ENCODE measurements at regions not wholly inside any gene's neighbourhood (a gene's known extent, or its start where the extent isn't known, plus 50 kb on each side); places are given as distances from the start of the nearest gene placed in this dataset.

DNA sequence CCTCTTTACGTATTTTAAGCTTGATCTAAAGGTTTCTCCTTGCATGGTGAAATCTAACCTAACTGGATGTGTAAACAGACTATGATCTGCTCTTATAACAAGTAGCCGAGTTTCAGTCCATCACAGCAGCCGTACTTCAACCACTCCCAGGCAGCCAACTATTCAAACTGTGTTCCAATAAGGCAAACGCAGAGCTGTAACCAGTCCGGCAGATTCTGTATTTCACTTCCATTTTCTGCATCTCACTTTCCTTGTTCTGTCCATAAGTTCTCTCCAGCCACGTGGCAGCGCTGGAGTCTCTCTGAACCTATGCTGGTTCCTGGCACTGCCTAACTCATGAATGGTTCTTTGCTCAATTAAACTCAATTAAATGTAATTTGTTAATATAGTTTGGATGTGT is 132.6 kb downstream of the FHDC1 start:
- H3K27me3 ChIP-seq: no peaks in the 10 kb centered on the region
- intact Hi-C loops (cut with DNase I; ENCODE audit: low total_unique reads): no loop called here
- no peak overlapping the region for H3K4me3 ChIP-seq
- H3K4me1 ChIP-seq: no peaks in the 10 kb centered on the region
- no peaks in the 10 kb centered on the region for H3K9me3 ChIP-seq
- no peaks in the 10 kb centered on the region for H3K36me3 ChIP-seq
- TF ChIP-seq POLR2A (IDR thresholded peaks at IDR 0.05): no peak
- TF ChIP-seq, protein P1, sequence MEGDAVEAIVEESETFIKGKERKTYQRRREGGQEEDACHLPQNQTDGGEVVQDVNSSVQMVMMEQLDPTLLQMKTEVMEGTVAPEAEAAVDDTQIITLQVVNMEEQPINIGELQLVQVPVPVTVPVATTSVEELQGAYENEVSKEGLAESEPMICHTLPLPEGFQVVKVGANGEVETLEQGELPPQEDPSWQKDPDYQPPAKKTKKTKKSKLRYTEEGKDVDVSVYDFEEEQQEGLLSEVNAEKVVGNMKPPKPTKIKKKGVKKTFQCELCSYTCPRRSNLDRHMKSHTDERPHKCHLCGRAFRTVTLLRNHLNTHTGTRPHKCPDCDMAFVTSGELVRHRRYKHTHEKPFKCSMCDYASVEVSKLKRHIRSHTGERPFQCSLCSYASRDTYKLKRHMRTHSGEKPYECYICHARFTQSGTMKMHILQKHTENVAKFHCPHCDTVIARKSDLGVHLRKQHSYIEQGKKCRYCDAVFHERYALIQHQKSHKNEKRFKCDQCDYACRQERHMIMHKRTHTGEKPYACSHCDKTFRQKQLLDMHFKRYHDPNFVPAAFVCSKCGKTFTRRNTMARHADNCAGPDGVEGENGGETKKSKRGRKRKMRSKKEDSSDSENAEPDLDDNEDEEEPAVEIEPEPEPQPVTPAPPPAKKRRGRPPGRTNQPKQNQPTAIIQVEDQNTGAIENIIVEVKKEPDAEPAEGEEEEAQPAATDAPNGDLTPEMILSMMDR (IDR thresholded peaks at IDR 0.05): no peak
- DNase-seq: no peak
- H3K27ac ChIP-seq: no peak overlapping the region

DNA sequence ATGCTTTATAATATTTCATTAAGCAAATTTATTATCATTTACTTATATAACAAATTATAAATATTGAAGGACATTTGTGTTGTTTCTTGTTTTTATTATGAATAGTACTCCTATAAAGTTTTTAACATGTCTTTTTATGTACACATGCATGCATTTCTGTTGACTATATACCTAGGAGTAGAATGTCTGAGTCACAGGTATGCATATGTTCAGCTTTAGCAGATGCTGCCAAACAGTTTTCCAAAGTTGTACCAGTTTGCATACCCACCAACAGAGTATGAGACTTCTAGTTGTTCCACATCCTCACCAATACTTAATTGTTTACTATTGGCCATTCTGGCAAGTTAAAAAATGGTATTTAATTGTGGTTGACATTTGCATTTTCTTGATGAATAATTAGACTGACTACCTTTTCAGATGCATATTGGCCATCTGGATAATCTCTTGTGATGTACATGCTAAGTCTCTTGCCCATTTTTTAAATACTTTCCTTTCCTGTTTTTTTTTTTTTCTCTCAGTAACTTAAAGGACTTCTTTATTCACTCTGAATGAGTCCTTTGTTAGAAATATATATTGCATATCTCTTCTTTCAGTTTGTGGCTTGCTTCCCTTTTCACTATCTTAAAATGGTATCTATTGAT is 132.2 kb upstream of the TRIM2 start:
- no peak for DNase-seq
- intact Hi-C loops (cut with DNase I; ENCODE audit: low total_unique reads): no loop called here
- no peak overlapping the region for H3K4me3 ChIP-seq
- no peaks in the 10 kb centered on the region for H3K4me1 ChIP-seq
- H3K27ac ChIP-seq: no peak overlapping the region
- H3K27me3 ChIP-seq: no peaks in the 10 kb centered on the region
- no peaks in the 10 kb centered on the region for H3K9me3 ChIP-seq
- TF ChIP-seq, protein P1 (IDR thresholded peaks at IDR 0.05): no peak
- no peak for TF ChIP-seq POLR2A (IDR thresholded peaks at IDR 0.05)
- no peaks in the 10 kb centered on the region for H3K36me3 ChIP-seq

- H3K4me3 ChIP-seq: no peak overlapping the region
- no peaks in the 10 kb centered on the region for H3K36me3 ChIP-seq
- no peaks in the 10 kb centered on the region for H3K9me3 ChIP-seq
- no peaks in the 10 kb centered on the region for H3K4me1 ChIP-seq
- TF ChIP-seq, protein P1 (IDR thresholded peaks at IDR 0.05): no peak
- TF ChIP-seq POLR2A (IDR thresholded peaks at IDR 0.05): no peak
- intact Hi-C loops (cut with DNase I; ENCODE audit: low total_unique reads): no loop called here
- H3K27ac ChIP-seq: no peak overlapping the region
- DNase-seq: no peak
- H3K27me3 ChIP-seq: no peaks in the 10 kb centered on the region
These were observed 131.6 kb upstream of the TRIM2 start for GRCh38 chr4:153072661-153073060.

DNA sequence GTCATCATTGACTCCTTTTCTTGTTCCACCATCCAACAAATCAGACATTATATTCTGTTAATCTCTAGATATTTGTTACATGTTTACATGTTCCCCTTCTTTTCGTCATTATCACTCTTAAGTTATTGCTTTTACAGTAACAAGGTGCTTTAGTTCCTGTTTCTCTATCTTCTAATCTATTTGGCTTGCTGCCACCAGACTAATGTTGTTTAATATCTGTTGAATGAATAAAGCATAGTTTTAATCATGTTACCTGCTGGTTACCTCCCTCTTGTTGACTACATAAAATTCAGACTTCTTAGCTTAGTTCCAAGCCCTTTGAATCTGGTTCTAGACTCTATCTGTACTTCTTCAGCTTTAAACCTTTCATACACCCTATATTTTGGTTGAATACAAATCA is 129.8 kb upstream of the TRIM2 start:
- H3K4me1 ChIP-seq: no peaks in the 10 kb centered on the region
- H3K36me3 ChIP-seq: no peaks in the 10 kb centered on the region
- no peaks in the 10 kb centered on the region for H3K9me3 ChIP-seq
- H3K4me3 ChIP-seq: no peak overlapping the region
- intact Hi-C loops (cut with DNase I; ENCODE audit: low total_unique reads): no loop called here
- TF ChIP-seq POLR2A (IDR thresholded peaks at IDR 0.05): no peak
- H3K27ac ChIP-seq: no peak overlapping the region
- no peak for DNase-seq
- H3K27me3 ChIP-seq: no peaks in the 10 kb centered on the region

DNA sequence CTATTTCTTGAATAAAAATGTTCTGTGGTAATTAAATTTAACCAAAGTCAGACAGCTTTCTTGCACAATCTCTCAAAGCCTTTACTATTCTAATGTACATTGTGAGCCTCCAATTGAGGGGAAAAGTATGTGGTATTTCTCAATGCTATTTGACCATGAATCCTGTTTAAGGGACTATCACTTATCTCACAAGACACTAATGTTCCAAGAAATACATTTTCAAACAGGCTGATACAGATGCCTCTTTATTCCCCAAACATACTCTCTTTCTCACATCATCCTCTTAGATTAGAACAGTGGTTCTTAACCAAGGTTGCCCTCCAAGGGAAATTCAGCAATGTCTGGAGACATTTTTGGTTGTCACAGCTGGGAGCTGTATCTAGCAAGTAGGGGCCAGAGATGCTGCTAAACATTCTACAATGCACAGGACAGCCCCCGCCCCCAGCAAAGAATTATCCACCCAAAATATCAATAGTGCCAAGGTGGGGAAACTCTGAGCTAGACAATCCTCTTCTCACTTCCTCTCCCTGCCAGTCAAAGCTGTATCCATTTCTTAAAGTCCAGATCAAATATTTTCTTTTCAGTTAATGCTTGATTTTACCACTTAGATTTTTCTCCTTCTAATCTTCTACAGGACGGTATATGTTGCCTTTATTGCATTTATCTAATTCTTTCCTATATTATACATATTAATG is 129.2 kb upstream of the TRIM2 start:
- TF ChIP-seq POLR2A (IDR thresholded peaks at IDR 0.05): no peak
- TF ChIP-seq, protein P1 (IDR thresholded peaks at IDR 0.05): no peak
- intact Hi-C loops (cut with DNase I; ENCODE audit: low total_unique reads): no loop called here
- Histone ChIP-seq H3K36me3 (no peaks in the 10 kb centered on the region), H3K9me3 (no peaks in the 10 kb centered on the region), H3K27ac (no peak overlapping the region), H3K4me3 (no peak overlapping the region), H3K27me3 (no peaks in the 10 kb centered on the region), H3K4me1 (no peaks in the 10 kb centered on the region)
- no peak for DNase-seq
